Duodenal mucosa (tissue), 2 donors: ENCODE measurements at regions not wholly inside any gene's neighbourhood (a gene's known extent, or its start where the extent isn't known, plus 50 kb on each side); places are given as distances from the start of the nearest gene placed in this dataset.

Experiments used
- H3K27ac ChIP-seq: one replicate; pipeline ENCODE4 v1.7.0; 2013; ENCODE audit warnings: low read depth, low read length
- H3K27me3 ChIP-seq, 2 donors: one replicate each; pipeline ENCODE4 v1.7.0; 2013; ENCODE audit warnings: low read length in 2 of 2, control low read depth in 1 of 2; ENCODE audit not compliant: insufficient read depth in 2 of 2, control insufficient read depth in 1 of 2
- H3K36me3 ChIP-seq, 2 donors: one replicate each; pipeline ENCODE4 v1.7.0; 2013; ENCODE audit warnings: low read length in 2 of 2, control low read depth in 1 of 2; ENCODE audit not compliant: insufficient read depth in 2 of 2, control insufficient read depth in 1 of 2
- H3K4me1 ChIP-seq, 2 donors: one replicate each; pipeline ENCODE4 v1.7.0; 2013; ENCODE audit warnings: low read length in 2 of 2, control low read depth in 1 of 2; ENCODE audit not compliant: insufficient read depth in 2 of 2, control insufficient read depth in 1 of 2
- H3K4me3 ChIP-seq, 2 donors: one replicate each; pipeline ENCODE4 v1.7.0; 2013; ENCODE audit warnings: low read length in 2 of 2, low read depth in 1 of 2
- H3K9ac ChIP-seq, 2 donors: one replicate each; pipeline ENCODE4 v1.7.0; 2013; ENCODE audit warnings: low read length in 2 of 2, low read depth in 1 of 2
- H3K9me3 ChIP-seq, 2 donors: one replicate each; pipeline ENCODE4 v1.7.0; 2013; ENCODE audit warnings: low read length in 2 of 2, control low read depth in 1 of 2; ENCODE audit not compliant: control insufficient read depth in 1 of 2

GRCh38 chr3:144241404-144241803 lies 269.8 kb downstream of the DIPK2A start:
- Histone ChIP-seq H3K27me3 (no peaks in the 10 kb centered on the region), H3K9me3 (no peaks in the 10 kb centered on the region), H3K9ac (no peak overlapping the region), H3K4me3 (no peak overlapping the region), H3K4me1 (no peaks in the 10 kb centered on the region), H3K27ac (no peak overlapping the region), H3K36me3 (no peaks in the 10 kb centered on the region)

DNA sequence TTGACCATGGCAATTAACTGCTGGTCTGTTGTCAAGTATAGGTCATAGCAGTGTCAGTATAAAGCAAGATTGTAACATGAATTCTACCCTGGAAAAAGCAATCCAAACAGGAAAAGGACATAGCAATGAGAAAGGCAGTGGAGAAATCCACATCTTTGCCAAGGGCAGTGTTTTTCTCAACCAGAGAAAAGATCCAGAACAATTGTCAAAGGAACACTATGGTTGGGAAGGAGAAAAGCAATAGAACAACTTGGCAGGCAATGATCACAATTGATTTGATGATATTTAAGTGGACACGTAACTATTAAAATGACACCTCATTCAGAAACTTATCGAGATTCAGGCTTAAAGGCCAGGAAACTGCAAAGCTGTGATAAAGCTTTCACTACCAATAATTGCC lies 271.1 kb downstream of the DIPK2A start:
- Histone ChIP-seq H3K9ac (no peak overlapping the region), H3K4me3 (no peak overlapping the region), H3K27ac (no peak overlapping the region), H3K4me1 (no peaks in the 10 kb centered on the region), H3K36me3 (no peaks in the 10 kb centered on the region), H3K9me3 (no peaks in the 10 kb centered on the region), H3K27me3 (no peaks in the 10 kb centered on the region)

- Histone ChIP-seq H3K4me1 (no peaks in the 10 kb centered on the region), H3K36me3 (no peaks in the 10 kb centered on the region), H3K9ac (no peak overlapping the region), H3K4me3 (no peak overlapping the region), H3K27me3 (no peaks in the 10 kb centered on the region), H3K9me3 (no peaks in the 10 kb centered on the region), H3K27ac (no peak overlapping the region)
These were observed 273.0 kb downstream of the DIPK2A start for GRCh38 chr3:144244662-144245061.

DNA sequence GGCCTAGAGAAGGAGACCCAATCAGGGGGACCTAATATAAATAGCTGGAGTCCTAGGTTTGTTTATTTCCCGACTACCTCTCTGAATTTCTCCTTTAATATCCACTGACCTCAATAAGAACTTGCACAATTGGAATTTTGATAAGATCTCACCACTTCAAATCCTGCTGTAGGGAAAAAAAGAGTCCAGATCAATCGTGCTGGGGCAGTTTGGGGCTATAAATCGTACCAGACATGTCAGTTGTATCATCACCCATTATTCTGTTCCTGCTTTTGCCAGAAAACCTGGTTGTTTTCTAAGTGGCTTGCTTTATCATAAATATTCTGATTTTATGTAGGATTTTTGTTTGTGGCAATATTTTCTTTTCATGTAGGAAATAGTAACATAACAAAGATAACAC lies 281.3 kb downstream of the DIPK2A start:
- H3K9ac ChIP-seq, result no peak overlapping the region
- H3K27me3 ChIP-seq, result no peaks in the 10 kb centered on the region
- H3K9me3 ChIP-seq, result no peaks in the 10 kb centered on the region
- H3K4me3 ChIP-seq, result no peak overlapping the region
- no peaks in the 10 kb centered on the region for H3K36me3 ChIP-seq
- no peak overlapping the region for H3K27ac ChIP-seq
- no peaks in the 10 kb centered on the region for H3K4me1 ChIP-seq

DNA sequence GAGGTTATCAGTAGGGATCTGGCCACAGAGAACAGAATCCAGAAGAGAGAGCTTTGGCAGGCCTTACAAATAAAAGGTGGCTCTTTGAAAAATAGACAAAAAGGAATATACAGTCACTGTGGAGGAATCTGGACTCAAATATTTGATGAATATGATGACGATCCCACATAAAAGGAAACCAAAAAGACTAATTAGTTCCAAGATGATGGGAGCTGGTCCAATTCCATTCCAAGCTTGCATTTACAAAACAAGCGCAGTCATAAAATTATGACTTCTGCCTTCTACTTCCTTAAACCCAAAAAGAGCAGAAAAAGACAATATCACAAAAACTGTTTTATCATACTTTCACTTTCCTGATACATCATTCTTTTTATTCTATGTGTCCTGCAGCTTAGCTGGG lies 285.8 kb downstream of the DIPK2A start:
- H3K36me3 ChIP-seq, result no peaks in the 10 kb centered on the region
- H3K27me3 ChIP-seq, result no peaks in the 10 kb centered on the region
- no peak overlapping the region for H3K4me3 ChIP-seq
- H3K9ac ChIP-seq, result no peak overlapping the region
- H3K9me3 ChIP-seq, result no peaks in the 10 kb centered on the region
- no peak overlapping the region for H3K27ac ChIP-seq
- no peaks in the 10 kb centered on the region for H3K4me1 ChIP-seq

DNA sequence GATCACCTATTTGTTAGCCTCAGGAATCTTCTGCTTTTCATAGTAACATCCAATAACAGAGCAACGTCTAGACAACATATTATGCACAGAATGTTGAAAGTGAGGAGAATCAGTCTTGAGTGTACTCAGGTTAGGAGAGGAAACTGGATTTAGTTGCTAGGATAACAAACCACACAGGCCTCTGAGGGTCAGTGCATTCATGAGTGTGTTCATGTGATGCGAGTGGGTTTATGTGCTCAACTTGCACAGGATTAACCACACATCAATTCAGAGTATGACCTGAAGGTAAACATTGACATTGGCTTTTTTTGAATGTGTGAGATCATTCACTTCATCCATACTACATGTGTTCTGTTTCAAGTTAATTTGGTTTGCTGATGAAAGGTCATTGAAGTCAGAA lies 287.6 kb downstream of the DIPK2A start:
- Histone ChIP-seq H3K4me3 (no peak overlapping the region), H3K9me3 (no peaks in the 10 kb centered on the region), H3K36me3 (no peaks in the 10 kb centered on the region), H3K4me1 (no peaks in the 10 kb centered on the region), H3K27me3 (no peaks in the 10 kb centered on the region), H3K9ac (no peak overlapping the region), H3K27ac (no peak overlapping the region)

- Histone ChIP-seq H3K27me3 (no peaks in the 10 kb centered on the region), H3K27ac (no peak overlapping the region), H3K36me3 (no peaks in the 10 kb centered on the region), H3K9ac (no peak overlapping the region), H3K4me1 (no peaks in the 10 kb centered on the region), H3K9me3 (no peaks in the 10 kb centered on the region), H3K4me3 (no peak overlapping the region)
These were observed 292.1 kb downstream of the DIPK2A start for GRCh38 chr3:144263706-144264105.

DNA sequence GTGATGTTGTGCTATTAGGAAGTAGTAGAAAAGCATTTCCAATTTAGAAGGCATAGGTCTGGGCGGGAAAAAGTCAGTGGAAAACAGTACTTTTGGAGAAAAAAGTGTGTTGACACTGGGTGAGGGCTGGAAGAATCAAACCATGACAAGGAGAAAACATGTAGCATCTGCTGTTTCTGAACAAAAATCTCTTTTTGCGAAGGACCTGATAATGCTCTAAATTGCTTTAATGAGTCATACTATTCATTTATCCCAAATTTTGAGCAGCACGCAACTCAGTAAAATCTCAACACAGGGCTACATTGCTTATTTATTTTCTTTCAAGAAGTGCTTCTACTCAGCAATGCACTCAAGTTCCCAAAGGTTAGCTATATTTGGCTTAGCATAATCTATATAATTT lies 292.7 kb downstream of the DIPK2A start:
- Histone ChIP-seq H3K27ac (no peak overlapping the region), H3K4me1 (no peaks in the 10 kb centered on the region), H3K27me3 (no peaks in the 10 kb centered on the region), H3K4me3 (no peak overlapping the region), H3K9ac (no peak overlapping the region), H3K9me3 (no peaks in the 10 kb centered on the region), H3K36me3 (no peaks in the 10 kb centered on the region)

- Histone ChIP-seq H3K4me3 (no peak overlapping the region), H3K4me1 (no peaks in the 10 kb centered on the region), H3K36me3 (no peaks in the 10 kb centered on the region), H3K9me3 (no peaks in the 10 kb centered on the region), H3K27ac (no peak overlapping the region), H3K9ac (no peak overlapping the region), H3K27me3 (no peaks in the 10 kb centered on the region)
These were observed 293.2 kb downstream of the DIPK2A start for GRCh38 chr3:144264794-144265193.

DNA sequence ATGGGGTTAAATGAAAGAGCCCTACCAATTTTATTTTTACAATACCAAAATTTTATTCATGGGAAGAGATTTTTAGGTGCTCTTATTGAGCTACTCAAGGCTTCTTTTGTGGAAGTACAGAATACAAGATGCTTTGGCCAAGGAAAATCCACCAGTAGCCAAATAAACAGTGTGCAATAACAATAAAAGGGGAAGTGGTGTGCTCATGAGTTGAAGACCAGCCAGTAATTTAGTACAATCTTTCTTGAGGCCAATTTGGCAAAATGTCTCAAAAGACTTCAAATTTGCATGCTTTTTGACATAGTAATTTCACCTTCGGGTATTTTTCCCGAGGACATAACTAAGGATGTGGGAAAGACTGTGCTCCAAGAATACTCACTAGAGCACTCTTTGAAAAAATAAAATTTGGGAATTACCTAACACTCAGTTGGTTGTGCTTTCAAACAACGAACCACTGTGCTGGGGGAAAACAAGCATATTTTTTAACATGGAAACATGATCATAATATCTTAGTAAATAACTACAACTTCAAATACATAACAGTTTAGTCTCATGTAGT lies 294.0 kb downstream of the DIPK2A start:
- H3K27me3 ChIP-seq, result no peaks in the 10 kb centered on the region
- H3K27ac ChIP-seq, result no peak overlapping the region
- H3K4me1 ChIP-seq, result no peaks in the 10 kb centered on the region
- H3K4me3 ChIP-seq, result no peak overlapping the region
- H3K36me3 ChIP-seq, result no peaks in the 10 kb centered on the region
- H3K9ac ChIP-seq, result no peak overlapping the region
- H3K9me3 ChIP-seq, result no peaks in the 10 kb centered on the region

- H3K9ac ChIP-seq, result no peak overlapping the region
- no peak overlapping the region for H3K4me3 ChIP-seq
- no peak overlapping the region for H3K27ac ChIP-seq
- H3K9me3 ChIP-seq, result no peaks in the 10 kb centered on the region
- H3K36me3 ChIP-seq, result no peaks in the 10 kb centered on the region
- H3K4me1 ChIP-seq, result no peaks in the 10 kb centered on the region
- no peaks in the 10 kb centered on the region for H3K27me3 ChIP-seq
These were observed 298.5 kb downstream of the DIPK2A start for GRCh38 chr3:144270100-144270499.
